GM19372 (cell line): ENCODE measurements at regions not wholly inside any gene's neighbourhood (a gene's known extent, or its start where the extent isn't known, plus 50 kb on each side); places are given as distances from the start of the nearest gene placed in this dataset.
"Not testable (repeated sequence)": the region's sequence is repeated elsewhere in the genome, so short reads cannot be mapped to it uniquely, and the experiment has no call there.

Source experiments
- ATAC-seq: cut with Tn5 transposase; IDR thresholded peaks from one replicate; pipeline ENCODE4 v1.9.1; 2021; ENCODE audit warnings: mild to moderate bottlenecking, low read depth, moderate library complexity; ENCODE audit not compliant: unreplicated experiment

- no peak for ATAC-seq
Measured at GRCh38 chr4:30989508-30989907, 269.3 kb downstream of the PCDH7 start.

- no peak for ATAC-seq
Measured at GRCh38 chr4:30996841-30997240, 276.7 kb downstream of the PCDH7 start.

GRCh38 chr4:31005037-31005436, 284.9 kb downstream of the PCDH7 start:
- no peak for ATAC-seq

- no peak for ATAC-seq
Measured at GRCh38 chr4:31007858-31008257, 287.7 kb downstream of the PCDH7 start.

DNA sequence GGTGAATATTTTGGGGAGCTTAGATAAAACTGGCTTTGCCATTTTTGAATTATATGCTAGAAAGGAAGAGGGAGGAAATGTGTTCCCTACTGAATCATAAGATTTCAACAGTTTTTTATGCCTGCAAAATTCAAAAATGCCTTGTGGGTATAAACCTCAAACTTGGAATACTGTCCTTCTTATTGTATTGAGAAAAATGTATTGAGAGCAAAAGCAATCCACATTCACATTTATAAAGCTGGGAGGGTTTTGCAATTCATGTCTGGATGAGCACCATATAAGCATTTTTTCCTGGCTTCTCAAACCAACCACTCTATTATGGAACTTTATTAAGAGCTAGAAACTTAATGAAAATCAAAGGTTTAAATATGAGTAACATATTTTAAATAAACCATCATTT, 289.8 kb downstream of the PCDH7 start:
- ATAC-seq, result no peak

DNA sequence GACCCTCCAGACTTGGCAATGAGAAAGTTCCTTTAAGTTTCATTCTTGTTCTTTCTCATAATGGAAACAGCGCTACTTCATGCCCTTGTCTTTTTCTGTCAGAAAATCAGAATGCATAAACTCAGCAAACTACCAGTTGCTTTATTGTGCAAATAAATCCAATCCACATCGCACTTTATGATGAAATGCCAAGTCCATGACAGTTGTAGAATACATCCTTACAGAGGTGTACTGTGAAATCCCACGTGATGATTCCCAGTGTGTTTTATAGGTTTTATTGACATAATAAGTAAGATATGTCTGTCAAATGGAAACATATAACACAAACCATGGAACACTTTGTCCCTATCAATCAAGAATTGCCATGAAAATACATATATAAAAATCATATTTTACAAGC, 295.0 kb downstream of the PCDH7 start:
- ATAC-seq, result no peak

DNA sequence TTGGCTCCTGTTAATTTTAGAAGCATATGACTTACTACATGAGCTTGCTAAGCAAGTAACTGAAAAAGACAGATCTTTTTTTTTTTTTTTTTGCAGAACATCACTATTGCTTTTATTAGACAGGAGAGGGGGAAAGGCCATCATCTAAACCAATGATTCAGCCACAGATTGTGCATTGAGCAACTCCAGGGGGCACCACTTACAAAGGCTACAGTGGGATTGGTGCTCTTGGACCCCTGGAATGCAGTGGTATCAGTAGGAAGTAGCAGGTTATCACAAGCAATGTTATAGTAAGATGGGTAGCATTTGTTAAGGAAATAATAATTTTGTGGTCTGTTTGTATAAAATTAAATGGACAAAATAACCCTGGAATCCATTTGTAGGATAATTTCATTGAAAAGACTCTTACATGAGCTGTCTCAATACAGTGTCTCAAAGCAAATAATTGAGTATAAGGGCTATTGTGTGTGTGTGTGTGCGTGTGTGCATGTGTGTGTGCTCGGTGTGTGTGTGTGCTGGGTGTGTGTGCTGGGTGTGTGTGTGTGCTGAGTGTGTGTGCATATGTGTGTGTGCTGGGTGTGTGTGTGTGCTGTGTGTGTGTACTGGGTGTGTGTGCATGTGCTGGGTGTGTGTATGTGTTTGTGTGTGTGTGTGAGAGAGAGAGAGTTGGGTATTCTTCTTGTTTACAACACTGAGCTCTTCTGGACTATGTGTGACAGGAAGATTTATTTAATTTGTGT, 296.3 kb downstream of the PCDH7 start:
- ATAC-seq, result no peak

- no peak for ATAC-seq
Measured at GRCh38 chr4:31020363-31020762, 300.2 kb downstream of the PCDH7 start.

DNA sequence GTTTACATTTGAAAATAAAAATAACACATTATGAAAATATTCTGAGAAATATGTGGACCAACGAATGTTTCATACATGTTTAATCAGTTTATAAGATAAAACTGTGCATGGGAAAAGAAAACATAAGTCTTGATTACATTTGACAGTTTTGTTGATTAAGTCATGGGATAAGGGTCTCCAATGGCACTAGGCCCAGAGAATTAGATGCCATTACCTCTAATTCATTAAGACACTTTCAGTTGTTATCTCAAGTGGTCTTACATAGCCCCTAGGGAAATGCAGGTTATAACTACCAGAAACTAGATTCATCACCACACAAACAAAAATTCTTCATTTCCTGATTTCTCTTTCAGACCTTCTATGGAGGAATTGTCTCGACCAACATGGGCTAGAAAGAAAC, 300.8 kb downstream of the PCDH7 start:
- no peak for ATAC-seq

GRCh38 chr4:31022702-31023101, 302.5 kb downstream of the PCDH7 start:
- no peak for ATAC-seq

- no peak for ATAC-seq
Measured at GRCh38 chr4:31023109-31023508, 302.9 kb downstream of the PCDH7 start.

GRCh38 chr4:31023742-31024141, 303.6 kb downstream of the PCDH7 start:
- ATAC-seq, result no peak

GRCh38 chr4:31024781-31025180, 304.6 kb downstream of the PCDH7 start:
- ATAC-seq, result not testable (repeated sequence)

- ATAC-seq, result no peak
Measured at GRCh38 chr4:31026256-31026655, 306.1 kb downstream of the PCDH7 start.

GRCh38 chr4:31034550-31034949, 314.4 kb downstream of the PCDH7 start:
- ATAC-seq, result no peak

DNA sequence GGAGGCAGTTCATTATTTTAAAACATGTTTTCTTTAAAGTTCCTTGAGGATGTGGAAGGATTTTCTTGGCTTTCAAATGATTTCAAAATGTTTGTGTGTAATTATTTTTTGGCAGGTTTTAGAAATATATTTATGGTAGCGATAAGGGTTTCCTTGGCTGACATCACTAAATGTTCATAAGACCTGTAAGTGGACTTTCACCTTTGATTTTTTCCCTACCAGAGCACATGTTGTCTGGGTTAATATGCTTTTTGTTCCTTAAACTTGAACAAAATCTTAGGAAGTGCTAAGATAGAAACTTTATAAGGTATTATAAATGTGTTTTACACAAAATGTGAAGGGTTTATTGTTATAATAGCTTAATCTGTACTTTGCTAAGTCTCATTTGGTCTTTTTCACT, 315.6 kb downstream of the PCDH7 start:
- no peak for ATAC-seq

DNA sequence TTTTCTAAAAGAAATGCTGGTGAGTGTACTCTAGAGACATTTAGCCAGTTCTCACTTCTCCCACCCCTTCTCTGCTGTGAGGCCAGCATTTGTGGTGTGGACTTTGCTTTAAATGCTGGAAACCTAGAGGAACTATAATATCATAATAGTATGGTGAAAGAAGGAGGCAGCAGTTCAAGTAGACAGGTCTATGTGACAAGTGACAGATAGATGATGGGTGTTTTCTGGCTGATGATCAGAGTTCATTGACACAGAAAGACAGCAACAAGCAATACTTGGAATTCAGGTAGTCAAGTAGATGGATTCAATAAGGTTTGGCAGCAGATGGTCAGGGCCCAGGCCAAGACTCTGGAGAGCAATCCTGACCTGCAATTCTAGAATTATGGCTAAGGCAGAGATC, 317.5 kb downstream of the PCDH7 start:
- no peak for ATAC-seq

GRCh38 chr4:31039382-31039781, 319.2 kb downstream of the PCDH7 start:
- ATAC-seq, result no peak

DNA sequence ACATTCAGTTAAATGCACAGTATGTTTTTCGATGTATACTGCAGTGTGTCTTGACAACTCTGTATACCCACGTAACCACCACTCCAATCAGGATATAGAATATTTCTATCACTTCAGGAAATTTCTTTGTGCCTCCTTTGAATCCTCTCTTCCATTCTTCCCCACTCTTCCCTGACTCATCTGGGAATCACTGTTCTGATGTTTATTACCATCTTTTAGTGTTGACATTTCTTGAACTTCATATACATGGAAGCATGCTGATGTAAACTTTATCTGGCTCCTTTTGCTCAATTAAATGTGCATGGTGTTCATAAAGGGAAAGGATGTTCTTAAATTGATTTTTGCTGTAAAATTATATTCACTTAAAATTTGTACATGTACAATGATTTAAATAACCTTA, 319.9 kb downstream of the PCDH7 start:
- no peak for ATAC-seq

DNA sequence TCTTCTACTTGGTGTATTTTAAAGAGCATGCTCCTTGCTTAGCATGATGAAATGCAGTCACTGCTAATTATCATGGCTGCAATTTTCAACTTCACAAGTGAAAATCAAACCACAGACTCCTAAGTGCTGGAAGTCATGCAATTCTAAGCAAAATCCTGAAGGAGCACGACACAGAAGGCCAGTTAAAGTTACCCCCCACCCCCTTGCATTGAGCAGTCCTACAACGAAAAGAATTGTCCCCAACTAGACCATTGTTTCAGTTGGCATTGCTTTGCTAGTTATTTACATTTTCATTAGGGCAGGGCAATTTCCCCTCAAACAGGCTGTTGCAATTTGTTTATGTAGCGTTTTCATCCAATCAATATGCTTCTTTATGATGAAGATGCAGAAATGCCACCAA, 321.2 kb downstream of the PCDH7 start:
- no peak for ATAC-seq

GRCh38 chr4:31041853-31042252, 321.7 kb downstream of the PCDH7 start:
- ATAC-seq, result no peak

DNA sequence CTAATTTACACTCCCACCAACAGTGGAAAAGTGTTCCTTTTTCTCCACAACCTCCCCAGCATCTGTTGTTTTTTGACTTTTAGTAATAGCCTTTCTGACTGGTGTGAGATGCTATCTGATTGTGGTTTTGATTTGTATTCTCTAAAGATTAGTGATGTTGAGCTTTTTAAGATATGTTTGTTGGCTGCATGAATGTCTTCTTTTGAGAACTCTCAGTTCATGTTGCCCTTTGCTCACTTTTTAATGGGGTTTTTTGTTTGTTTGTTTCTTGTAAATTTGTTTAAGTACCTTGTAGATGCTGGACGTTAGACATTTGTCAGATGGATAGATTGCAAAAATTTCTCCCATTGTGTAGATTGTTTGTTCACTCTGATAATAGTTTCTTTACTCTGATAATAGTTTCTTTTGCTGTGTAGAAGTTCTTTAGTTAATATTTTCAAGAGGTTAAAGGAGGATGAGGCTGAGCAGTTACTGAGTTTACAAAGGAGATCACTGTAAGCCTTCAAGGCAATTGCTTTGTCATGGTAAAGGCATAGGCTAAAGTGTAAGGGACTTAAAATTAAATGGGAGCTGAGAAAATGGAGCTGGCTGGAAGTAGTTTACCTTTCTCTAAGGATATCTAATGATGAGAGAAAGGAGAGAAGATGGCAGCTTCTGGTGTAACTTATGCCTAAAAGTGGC, 323.4 kb downstream of the PCDH7 start:
- no peak for ATAC-seq
